Fibroblast of skin of left biceps (primary cell): ENCODE measurements at regions not wholly inside any gene's neighbourhood (a gene's known extent, or its start where the extent isn't known, plus 50 kb on each side); places are given as distances from the start of the nearest gene placed in this dataset.
"Not testable (repeated sequence)": the region's sequence is repeated elsewhere in the genome, so short reads cannot be mapped to it uniquely, and the experiment has no call there.

ENCODE experiments used
- DNase-seq, 2 experiments: peaks; one replicate each; pipeline ENCODE4 v3.0.0-alpha.2; 2013; ENCODE audit warnings: low read depth in 2 of 2

GRCh38 chr7:9210114-9210513 is 776.7 kb downstream of the NXPH1 start:
- DNase-seq: no peak

GRCh38 chr7:9217204-9217603 is 783.8 kb downstream of the NXPH1 start:
- DNase-seq: no peak

- no peak for DNase-seq
Measured at GRCh38 chr7:9226500-9226899, 793.1 kb downstream of the NXPH1 start.

GRCh38 chr7:9231630-9232121 is 798.3 kb downstream of the NXPH1 start:
- DNase-seq: no peak

- no peak for DNase-seq
Measured at GRCh38 chr7:9240001-9240400, 806.6 kb downstream of the NXPH1 start.

GRCh38 chr7:9241826-9242225 is 808.4 kb downstream of the NXPH1 start:
- DNase-seq: no peak

GRCh38 chr7:9242636-9243035 is 809.2 kb downstream of the NXPH1 start:
- DNase-seq: no peak

- no peak for DNase-seq
Measured at GRCh38 chr7:9250876-9251275, 817.5 kb downstream of the NXPH1 start.

- no peak for DNase-seq
Measured at GRCh38 chr7:9264395-9264794, 831.0 kb downstream of the NXPH1 start.

- no peak for DNase-seq
Measured at GRCh38 chr7:9280088-9280487, 846.7 kb downstream of the NXPH1 start.

- DNase-seq: no peak
Measured at GRCh38 chr7:9283246-9283645, 849.8 kb downstream of the NXPH1 start.

GRCh38 chr7:9302436-9302835 is 869.0 kb downstream of the NXPH1 start:
- no peak for DNase-seq

- no peak for DNase-seq
Measured at GRCh38 chr7:9307131-9307530, 873.7 kb downstream of the NXPH1 start.

GRCh38 chr7:9324513-9324912 is 891.1 kb downstream of the NXPH1 start:
- DNase-seq: no peak

GRCh38 chr7:9328296-9328695 is 894.9 kb downstream of the NXPH1 start:
- no peak for DNase-seq

GRCh38 chr7:9349625-9350024 is 916.2 kb downstream of the NXPH1 start:
- DNase-seq: no peak

- no peak for DNase-seq
Measured at GRCh38 chr7:9391221-9391620, 957.8 kb downstream of the NXPH1 start.

GRCh38 chr7:9391984-9392383 is 958.6 kb downstream of the NXPH1 start:
- no peak for DNase-seq

- DNase-seq: not testable (repeated sequence)
Measured at GRCh38 chr7:9404386-9404785, 971.0 kb downstream of the NXPH1 start.

GRCh38 chr7:9407816-9408215 is 974.4 kb downstream of the NXPH1 start:
- DNase-seq: peak in 1 of 2 experiments; percentile 2

GRCh38 chr7:9453521-9453920 is 1020.1 kb downstream of the NXPH1 start:
- no peak for DNase-seq

GRCh38 chr7:9488555-9488954 is 1055.1 kb downstream of the NXPH1 start:
- peak; percentile 74 to 78 for DNase-seq

GRCh38 chr7:9498303-9498702 is 1064.9 kb downstream of the NXPH1 start:
- no peak for DNase-seq

- DNase-seq: no peak
Measured at GRCh38 chr7:9502269-9502668, 1068.9 kb downstream of the NXPH1 start.

GRCh38 chr7:9504678-9505077 is 1071.3 kb downstream of the NXPH1 start:
- no peak for DNase-seq
